Kidney (tissue), 13 donors: ENCODE measurements at regions not wholly inside any gene's neighbourhood (a gene's known extent, or its start where the extent isn't known, plus 50 kb on each side); places are given as distances from the start of the nearest gene placed in this dataset.
"Not testable (repeated sequence)": the region's sequence is repeated elsewhere in the genome, so short reads cannot be mapped to it uniquely, and the experiment has no call there.

ENCODE experiments used
- DNase-seq, 5 donors: peaks; one replicate each; pipeline ENCODE4 v3.0.0-alpha.2; 2013 to 2020
- FAIRE-seq: peaks from 2 replicates; lab custom pipeline; 2012; peaks lifted over from hg19 to GRCh38; lab: Jason Lieb, UNC
- H3K27ac ChIP-seq, 2 donors: one replicate each; pipeline ENCODE4 v1.7.0; 2013; ENCODE audit warnings: low read depth in 2 of 2, low read length in 2 of 2, inconsistent platforms in 1 of 2
- H3K27me3 ChIP-seq: one replicate; pipeline ENCODE4 v1.7.1; 2013; ENCODE audit warnings: low read length, inconsistent platforms; ENCODE audit not compliant: control insufficient read depth, insufficient read depth
- H3K36me3 ChIP-seq, 3 donors: one replicate each; pipeline versions ENCODE4 v1.7.0 to v1.7.1; 2013; ENCODE audit warnings: low read length in 3 of 3, control low read depth in 1 of 3, inconsistent platforms in 1 of 3; ENCODE audit not compliant: insufficient read depth in 3 of 3, control insufficient read depth in 2 of 3
- H3K4me1 ChIP-seq, 3 donors: one replicate each; pipeline versions ENCODE4 v1.7.0 to v1.7.1; 2013; ENCODE audit warnings: low read length in 3 of 3, inconsistent platforms in 1 of 3, low read depth in 1 of 3; ENCODE audit not compliant: control insufficient read depth in 2 of 3, insufficient read depth in 2 of 3
- H3K4me3 ChIP-seq, 3 donors: one replicate each; pipeline versions ENCODE4 v1.7.0 to v1.8.1; 2013; ENCODE audit warnings: low read length in 3 of 3, control low read depth in 1 of 3, inconsistent platforms in 1 of 3
- H3K9ac ChIP-seq, 3 donors: one replicate each; pipeline versions ENCODE4 v1.7.0 to v1.7.1; 2013; ENCODE audit warnings: low read length in 3 of 3, control low read depth in 1 of 3, inconsistent platforms in 1 of 3
- H3K9me3 ChIP-seq, 3 donors: one replicate each; pipeline versions ENCODE4 v1.7.0 to v1.7.1; 2013; ENCODE audit warnings: low read length in 3 of 3, control low read depth in 1 of 3, inconsistent platforms in 1 of 3; ENCODE audit not compliant: control insufficient read depth in 2 of 3, insufficient read depth in 1 of 3
- intact Hi-C: fragments of 100-400 bp; cut with DNase I; formaldehyde crosslinking; loops from one replicate; pipeline ENCODE4 v1.11.1; 2022
- TF ChIP-seq, protein P1 (sequence below): IDR thresholded peaks from 3 replicates; pipeline ENCODE4 v1.5.1; 2012; ENCODE audit warnings: mild to moderate bottlenecking, moderate library complexity, borderline replicate concordance; ENCODE audit not compliant: insufficient read depth; ENCODE audit errors: extremely low read depth
- donor health status: control.
- donor health status: control.
- donor health status: control.
- donor health status: control.
- donor health status: control.
- donor health status: DM: yes; HTN: yes; CAD: no.
- donor health status: Normal renal cell carcinoma (clear cell type).

DNA sequence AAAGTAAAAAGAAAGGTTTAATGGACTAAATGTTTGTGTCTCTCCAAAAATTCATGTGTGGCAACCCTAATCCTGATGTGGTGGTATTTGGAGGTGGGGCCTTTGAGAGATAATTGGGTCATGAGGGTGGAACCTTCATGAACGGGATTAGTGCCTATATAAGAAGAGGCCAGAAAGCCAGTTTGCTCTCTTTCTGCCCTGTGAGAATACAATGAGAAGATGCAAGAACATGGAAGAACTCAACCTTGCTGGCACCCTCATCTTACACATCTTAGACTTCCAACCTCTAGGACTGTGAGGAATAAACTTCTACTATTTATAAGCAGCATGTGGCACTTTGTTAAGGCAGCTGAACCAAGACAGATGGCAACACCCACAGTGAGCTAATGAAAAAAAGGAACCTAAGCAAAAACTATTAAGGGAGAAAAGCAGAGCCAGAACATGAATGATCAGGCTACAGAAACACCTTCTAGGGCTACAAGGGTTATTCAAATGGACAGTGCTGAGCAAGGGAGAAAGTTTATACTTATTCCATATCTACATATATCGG lies 159.5 kb downstream of the PLK2 start:
- FAIRE-seq: no peak

DNA sequence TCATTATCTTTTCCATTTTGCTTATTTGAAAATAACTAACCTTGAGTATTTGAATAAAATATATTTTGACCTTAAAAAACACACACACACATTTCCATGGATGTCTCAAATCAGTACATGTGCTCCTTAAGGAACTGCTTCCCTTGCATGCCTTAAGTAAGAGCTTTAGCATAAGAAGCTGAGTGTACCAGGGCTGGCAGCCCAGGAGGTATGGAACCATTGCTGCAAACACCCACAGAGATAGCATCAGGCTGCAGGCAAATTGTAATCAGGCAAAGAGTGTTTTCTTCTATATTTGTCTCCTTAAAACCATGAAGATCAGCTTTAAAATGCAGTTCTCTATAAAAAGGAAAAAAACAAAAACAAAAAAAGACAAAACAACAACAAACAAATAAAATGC lies 160.6 kb downstream of the PLK2 start:
- H3K36me3 ChIP-seq: no peaks in the 10 kb centered on the region
- no peaks in the 10 kb centered on the region for H3K4me1 ChIP-seq
- H3K27ac ChIP-seq: no peak overlapping the region
- no peak overlapping the region for H3K4me3 ChIP-seq
- no peaks in the 10 kb centered on the region for H3K9me3 ChIP-seq
- DNase-seq (no peak), FAIRE-seq (no peak)
- intact Hi-C loops: no loop called here
- H3K9ac ChIP-seq: no peak overlapping the region
- H3K27me3 ChIP-seq: no peaks in the 10 kb centered on the region
- TF ChIP-seq, protein P1, sequence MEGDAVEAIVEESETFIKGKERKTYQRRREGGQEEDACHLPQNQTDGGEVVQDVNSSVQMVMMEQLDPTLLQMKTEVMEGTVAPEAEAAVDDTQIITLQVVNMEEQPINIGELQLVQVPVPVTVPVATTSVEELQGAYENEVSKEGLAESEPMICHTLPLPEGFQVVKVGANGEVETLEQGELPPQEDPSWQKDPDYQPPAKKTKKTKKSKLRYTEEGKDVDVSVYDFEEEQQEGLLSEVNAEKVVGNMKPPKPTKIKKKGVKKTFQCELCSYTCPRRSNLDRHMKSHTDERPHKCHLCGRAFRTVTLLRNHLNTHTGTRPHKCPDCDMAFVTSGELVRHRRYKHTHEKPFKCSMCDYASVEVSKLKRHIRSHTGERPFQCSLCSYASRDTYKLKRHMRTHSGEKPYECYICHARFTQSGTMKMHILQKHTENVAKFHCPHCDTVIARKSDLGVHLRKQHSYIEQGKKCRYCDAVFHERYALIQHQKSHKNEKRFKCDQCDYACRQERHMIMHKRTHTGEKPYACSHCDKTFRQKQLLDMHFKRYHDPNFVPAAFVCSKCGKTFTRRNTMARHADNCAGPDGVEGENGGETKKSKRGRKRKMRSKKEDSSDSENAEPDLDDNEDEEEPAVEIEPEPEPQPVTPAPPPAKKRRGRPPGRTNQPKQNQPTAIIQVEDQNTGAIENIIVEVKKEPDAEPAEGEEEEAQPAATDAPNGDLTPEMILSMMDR: no peak

More for the DNA sequence above, 159.5 kb downstream of the PLK2 start:
- TF ChIP-seq, protein P1: no peak
- no peak overlapping the region for H3K9ac ChIP-seq
- no peaks in the 10 kb centered on the region for H3K9me3 ChIP-seq
- H3K27ac ChIP-seq: no peak overlapping the region
- no peaks in the 10 kb centered on the region for H3K36me3 ChIP-seq
- no peaks in the 10 kb centered on the region for H3K27me3 ChIP-seq
- H3K4me1 ChIP-seq: no peaks in the 10 kb centered on the region
- DNase-seq: no peak
- no peak overlapping the region for H3K4me3 ChIP-seq
- intact Hi-C loops: no loop called here

DNA sequence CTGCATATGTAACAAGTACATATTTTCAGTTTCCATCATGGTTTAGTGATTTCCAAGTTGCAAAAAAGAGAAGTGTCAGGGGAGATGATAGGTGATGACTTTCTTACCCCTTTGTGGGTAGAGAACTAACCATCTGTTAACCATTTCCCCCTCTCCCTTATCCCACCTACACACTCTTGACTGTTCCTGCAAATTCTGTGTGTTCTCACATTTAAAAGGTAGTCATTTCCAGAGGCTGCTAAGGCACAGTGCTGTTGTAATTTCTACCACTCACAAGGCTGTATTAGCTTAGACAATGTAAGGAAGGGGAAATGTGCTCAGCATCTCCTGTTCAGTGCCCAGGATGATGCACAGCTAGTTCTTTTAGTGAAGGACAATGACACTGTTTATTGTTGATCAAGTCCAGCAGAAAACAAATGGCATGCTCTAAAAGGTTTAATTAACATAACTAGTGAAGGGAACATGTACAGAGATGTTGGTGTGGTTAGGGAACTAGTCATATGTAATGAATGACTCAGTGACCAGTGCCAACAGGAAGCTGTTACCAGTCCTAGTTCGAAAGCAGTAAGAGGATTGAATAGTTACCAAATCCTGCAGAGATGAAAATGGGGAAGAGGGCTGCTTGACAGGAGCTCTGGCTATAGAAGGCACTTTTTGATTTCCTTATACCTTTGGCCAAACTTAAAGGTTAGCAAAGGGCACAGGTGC lies 165.1 kb downstream of the PLK2 start:
- FAIRE-seq (no peak), DNase-seq (no peak)
- intact Hi-C loops: no loop called here
- TF ChIP-seq, protein P1: no peak
- no peak overlapping the region for H3K4me3 ChIP-seq
- H3K4me1 ChIP-seq: no peaks in the 10 kb centered on the region
- H3K9ac ChIP-seq: no peak overlapping the region
- no peaks in the 10 kb centered on the region for H3K9me3 ChIP-seq
- H3K27me3 ChIP-seq: no peaks in the 10 kb centered on the region
- H3K27ac ChIP-seq: no peak overlapping the region
- H3K36me3 ChIP-seq: no peaks in the 10 kb centered on the region

DNA sequence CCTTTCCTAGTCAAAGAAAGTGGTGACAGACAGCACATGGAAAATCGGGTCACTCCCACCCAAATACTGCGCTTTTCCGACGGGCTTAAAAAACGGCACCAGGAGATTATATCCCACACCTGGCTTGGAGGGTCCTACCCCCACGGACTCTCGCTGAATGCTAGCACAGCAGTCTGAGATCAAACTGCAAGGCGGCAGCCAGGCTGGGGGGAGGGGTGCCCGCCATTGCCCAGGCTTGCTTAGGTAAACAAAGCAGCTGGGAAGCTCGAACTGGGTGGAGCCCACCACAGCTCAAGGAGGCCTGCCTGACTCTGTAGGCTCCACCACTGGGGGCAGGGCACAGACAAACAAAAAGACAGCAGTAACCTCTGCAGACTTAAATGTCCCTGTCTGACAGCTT lies 171.6 kb downstream of the PLK2 start:
- intact Hi-C loops, H3K4me3 ChIP-seq, DNase-seq, H3K27me3 ChIP-seq, H3K27ac ChIP-seq, H3K9me3 ChIP-seq, H3K4me1 ChIP-seq, H3K9ac ChIP-seq, H3K36me3 ChIP-seq, FAIRE-seq: not testable (repeated sequence)
